OCI-LY1 (cell line): ENCODE measurements at regions not wholly inside any gene's neighbourhood (a gene's known extent, or its start where the extent isn't known, plus 50 kb on each side); places are given as distances from the start of the nearest gene placed in this dataset.

Experiments
- H2AFZ ChIP-seq: fragments of 200-600 bp; sonication (generic), shearing (Covaris generic); 2 replicates; pipeline ENCODE4 v1.6.0; 2014; ENCODE audit warnings: antibody characterized with exemption, mild to moderate bottlenecking, low read length
- H3F3A ChIP-seq: fragments of 200-600 bp; sonication (generic), shearing (Covaris generic); 2 replicates; pipeline ENCODE4 v1.6.0; 2014; ENCODE audit warnings: mild to moderate bottlenecking, antibody characterized with exemption, low read length, moderate library complexity; ENCODE audit not compliant: insufficient read depth
- H3K27ac ChIP-seq: fragments of 200-600 bp; sonication (generic); 2 replicates; pipeline ENCODE4 v1.5.1; 2014; ENCODE audit warnings: low read length, mixed run types, mild to moderate bottlenecking, low read depth; ENCODE audit not compliant: poor library complexity, severe bottlenecking
- H3K27me3 ChIP-seq: fragments of 200-600 bp; sonication (generic); 2 replicates; pipeline ENCODE4 v1.6.0; 2014; ENCODE audit warnings: antibody characterized with exemption, mild to moderate bottlenecking, low read length, moderate library complexity; ENCODE audit not compliant: insufficient read depth
- H3K36me3 ChIP-seq: fragments of 200-600 bp; sonication (generic); 2 replicates; pipeline ENCODE4 v1.6.1; 2014; ENCODE audit warnings: mild to moderate bottlenecking, antibody characterized with exemption, low read length, moderate library complexity, mixed read lengths; ENCODE audit not compliant: insufficient read depth
- H3K4me1 ChIP-seq: fragments of 200-600 bp; sonication (generic); 2 replicates; pipeline ENCODE4 v1.5.1; 2014; ENCODE audit warnings: mild to moderate bottlenecking, low read length, moderate library complexity; ENCODE audit not compliant: insufficient read depth, severe bottlenecking
- H3K4me2 ChIP-seq: fragments of 200-600 bp; sonication (generic), shearing (Covaris generic); 2 replicates; pipeline ENCODE4 v1.6.1; 2014; ENCODE audit warnings: low read length
- H3K4me3 ChIP-seq: fragments of 200-600 bp; sonication (generic); 2 replicates; pipeline ENCODE4 v1.5.1; 2014; ENCODE audit warnings: low read length, low read depth, mild to moderate bottlenecking, mixed read lengths; ENCODE audit not compliant: poor library complexity, severe bottlenecking
- H3K79me2 ChIP-seq: fragments of 200-600 bp; shearing (Covaris generic); 2 replicates; pipeline ENCODE4 v1.6.1; 2016; ENCODE audit warnings: mixed run types, low read length, mixed read lengths; ENCODE audit not compliant: insufficient read depth
- H3K9ac ChIP-seq: fragments of 200-600 bp; sonication (generic), shearing (Covaris generic); 2 replicates; pipeline ENCODE4 v1.6.1; 2014; ENCODE audit warnings: mild to moderate bottlenecking, low read length, mixed read lengths
- H3K9me2 ChIP-seq: fragments of 200-600 bp; sonication (generic), shearing (Covaris generic); 2 replicates; pipeline ENCODE4 v1.6.1; 2014; ENCODE audit warnings: low read depth, mild to moderate bottlenecking, low read length, mixed read lengths
- H3K9me3 ChIP-seq: fragments of 200-600 bp; shearing (Covaris generic); 2 replicates; pipeline ENCODE4 v1.6.1; 2014; ENCODE audit warnings: low read length, mixed read lengths
- H4K20me1 ChIP-seq: fragments of 200-600 bp; sonication (generic), shearing (Covaris generic); 2 replicates; pipeline ENCODE4 v1.6.0; 2016; ENCODE audit warnings: mild to moderate bottlenecking, low read length; ENCODE audit not compliant: insufficient read depth
- EZH2 ChIP-seq: fragments of 200-600 bp; sonication (generic), shearing (Covaris generic); IDR thresholded peaks from 2 replicates; pipeline ENCODE4 v1.8.0; 2017; ENCODE audit warnings: borderline replicate concordance, mixed run types, mild to moderate bottlenecking, antibody characterized with exemption, low read length, moderate library complexity, mixed read lengths
- TF ChIP-seq, protein P1 (sequence below): fragments of 200-600 bp; sonication (generic), shearing (Covaris generic); IDR thresholded peaks from 2 replicates; pipeline ENCODE4 v1.5.1; 2017; ENCODE audit warnings: mild to moderate bottlenecking, antibody characterized with exemption, low read length, moderate library complexity, mixed read lengths

DNA sequence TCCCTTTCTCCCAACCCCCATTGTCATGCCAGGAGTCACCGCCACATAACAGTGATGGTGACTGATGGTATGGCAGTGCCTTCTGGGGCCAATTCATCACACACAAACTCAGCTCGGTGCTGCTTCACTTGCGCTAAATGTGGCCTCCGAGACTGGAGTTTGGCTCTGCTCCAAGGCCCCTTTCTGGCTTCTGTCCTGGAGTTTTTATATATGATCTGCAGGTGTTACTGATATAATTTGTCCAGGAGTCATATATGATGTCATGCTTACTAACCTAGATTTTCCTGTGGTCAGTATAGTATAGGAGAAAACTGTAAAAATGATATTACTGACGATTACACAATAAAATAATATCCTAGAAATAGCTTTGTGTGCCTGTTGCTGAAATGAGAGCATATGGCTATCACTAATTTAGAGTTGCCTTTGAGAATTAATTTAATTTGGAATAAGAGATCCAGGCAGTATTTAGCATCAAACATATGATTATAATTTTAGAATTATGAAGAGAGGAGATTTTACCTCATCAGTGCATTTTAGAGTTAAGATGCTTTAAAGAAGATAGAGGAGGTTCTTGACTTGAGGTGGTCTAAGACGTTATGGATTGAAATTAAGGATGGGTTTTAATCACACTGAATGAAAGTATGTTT lies 334.1 kb upstream of the CD180 start:
- no peaks in the 10 kb centered on the region for H3K27me3 ChIP-seq
- no peaks in the 10 kb centered on the region for H3K79me2 ChIP-seq
- H3K4me2 ChIP-seq, result no peak overlapping the region
- no peaks in the 10 kb centered on the region for H4K20me1 ChIP-seq
- H3K9ac ChIP-seq, result no peak overlapping the region
- H3K27ac ChIP-seq, result no peak overlapping the region
- TF ChIP-seq, protein P1, sequence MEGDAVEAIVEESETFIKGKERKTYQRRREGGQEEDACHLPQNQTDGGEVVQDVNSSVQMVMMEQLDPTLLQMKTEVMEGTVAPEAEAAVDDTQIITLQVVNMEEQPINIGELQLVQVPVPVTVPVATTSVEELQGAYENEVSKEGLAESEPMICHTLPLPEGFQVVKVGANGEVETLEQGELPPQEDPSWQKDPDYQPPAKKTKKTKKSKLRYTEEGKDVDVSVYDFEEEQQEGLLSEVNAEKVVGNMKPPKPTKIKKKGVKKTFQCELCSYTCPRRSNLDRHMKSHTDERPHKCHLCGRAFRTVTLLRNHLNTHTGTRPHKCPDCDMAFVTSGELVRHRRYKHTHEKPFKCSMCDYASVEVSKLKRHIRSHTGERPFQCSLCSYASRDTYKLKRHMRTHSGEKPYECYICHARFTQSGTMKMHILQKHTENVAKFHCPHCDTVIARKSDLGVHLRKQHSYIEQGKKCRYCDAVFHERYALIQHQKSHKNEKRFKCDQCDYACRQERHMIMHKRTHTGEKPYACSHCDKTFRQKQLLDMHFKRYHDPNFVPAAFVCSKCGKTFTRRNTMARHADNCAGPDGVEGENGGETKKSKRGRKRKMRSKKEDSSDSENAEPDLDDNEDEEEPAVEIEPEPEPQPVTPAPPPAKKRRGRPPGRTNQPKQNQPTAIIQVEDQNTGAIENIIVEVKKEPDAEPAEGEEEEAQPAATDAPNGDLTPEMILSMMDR, result no peak
- no peak for TF ChIP-seq EZH2
- H2AFZ ChIP-seq, result no peak overlapping the region
- H3K9me3 ChIP-seq, result no peaks in the 10 kb centered on the region
- H3K9me2 ChIP-seq, result no peaks in the 10 kb centered on the region
- no peaks in the 10 kb centered on the region for H3F3A ChIP-seq
- H3K36me3 ChIP-seq, result no peaks in the 10 kb centered on the region
- no peak overlapping the region for H3K4me3 ChIP-seq
- H3K4me1 ChIP-seq, result no peaks in the 10 kb centered on the region

DNA sequence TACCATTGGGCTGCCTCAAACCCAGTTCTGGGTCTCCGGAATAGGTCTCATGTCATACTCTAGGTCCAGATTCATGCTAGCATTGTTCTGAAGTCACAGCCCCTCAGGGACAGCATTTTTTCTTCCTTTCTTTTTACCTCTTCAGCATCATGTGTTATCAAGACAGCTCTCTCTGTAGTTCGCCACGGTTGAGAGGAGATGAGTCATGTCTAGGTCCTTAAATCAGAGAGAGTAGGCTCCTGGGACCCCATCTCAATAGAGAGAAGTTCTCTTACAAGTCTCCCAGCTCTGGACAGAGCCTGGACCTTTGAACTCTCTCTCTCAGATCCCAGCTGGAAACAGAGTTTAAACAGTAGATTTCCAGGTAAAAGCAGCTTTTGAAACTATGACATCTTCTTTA lies 332.4 kb upstream of the CD180 start:
- H2AFZ ChIP-seq, result no peak overlapping the region
- no peaks in the 10 kb centered on the region for H3K27me3 ChIP-seq
- H3K36me3 ChIP-seq, result no peaks in the 10 kb centered on the region
- H3K79me2 ChIP-seq, result no peaks in the 10 kb centered on the region
- H3K4me3 ChIP-seq, result no peak overlapping the region
- H3K4me2 ChIP-seq, result no peak overlapping the region
- no peak overlapping the region for H3K27ac ChIP-seq
- H3K9ac ChIP-seq, result no peak overlapping the region
- no peaks in the 10 kb centered on the region for H3K9me2 ChIP-seq
- no peaks in the 10 kb centered on the region for H3K4me1 ChIP-seq
- TF ChIP-seq EZH2, result no peak
- TF ChIP-seq, protein P1, result no peak
- no peaks in the 10 kb centered on the region for H3K9me3 ChIP-seq
- no peaks in the 10 kb centered on the region for H3F3A ChIP-seq
- H4K20me1 ChIP-seq, result no peaks in the 10 kb centered on the region

DNA sequence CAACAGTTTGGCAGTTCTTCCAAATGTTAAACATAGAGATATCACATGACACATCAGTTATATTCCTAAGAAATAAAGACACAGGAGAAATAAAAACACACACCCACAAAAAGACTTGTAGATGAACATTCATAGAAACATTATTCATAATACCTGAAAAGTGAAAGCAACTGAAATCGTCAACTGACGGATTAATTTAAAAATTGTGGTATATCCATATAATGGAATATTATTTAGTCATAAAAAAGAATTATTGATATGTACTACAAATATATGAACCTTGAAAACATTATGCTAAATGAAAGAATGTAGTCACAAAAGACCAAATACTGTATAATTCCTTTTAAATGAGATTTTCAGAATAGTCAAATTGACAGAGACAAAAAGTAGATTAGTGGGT lies 330.2 kb upstream of the CD180 start:
- no peak overlapping the region for H3K9ac ChIP-seq
- H3K36me3 ChIP-seq, result no peaks in the 10 kb centered on the region
- no peaks in the 10 kb centered on the region for H3K4me1 ChIP-seq
- H3K27ac ChIP-seq, result no peak overlapping the region
- H3F3A ChIP-seq, result no peaks in the 10 kb centered on the region
- H3K4me3 ChIP-seq, result no peak overlapping the region
- no peak overlapping the region for H3K4me2 ChIP-seq
- no peaks in the 10 kb centered on the region for H3K9me3 ChIP-seq
- no peak for TF ChIP-seq EZH2
- TF ChIP-seq, protein P1, result no peak
- no peaks in the 10 kb centered on the region for H3K9me2 ChIP-seq
- H4K20me1 ChIP-seq, result no peaks in the 10 kb centered on the region
- no peaks in the 10 kb centered on the region for H3K27me3 ChIP-seq
- no peaks in the 10 kb centered on the region for H3K79me2 ChIP-seq
- no peak overlapping the region for H2AFZ ChIP-seq
